OCI-LY7 (cell line): ENCODE measurements at regions not wholly inside any gene's neighbourhood (a gene's known extent, or its start where the extent isn't known, plus 50 kb on each side); places are given as distances from the start of the nearest gene placed in this dataset.

ENCODE experiments used
- BruUV-seq: library from RNA; stranded (reverse); fragments of 400-500 nt; replicated peaks from 2 replicates; lab custom pipeline; 2021; lab: Mats Ljungman, UMichigan
- CTCF ChIA-PET: fragments of 300-600 bp; sonication (Branson Sonifier 250); formaldehyde crosslinking; loops from one replicate; lab custom pipeline; 2022; ENCODE audit warnings: antibody characterized with exemption; ENCODE audit not compliant: unreplicated experiment; lab: Charles Lee
- POLR2A ChIA-PET: fragments of 300-600 bp; sonication (Branson Sonifier 250); formaldehyde crosslinking; loops from one replicate; lab custom pipeline; 2022; ENCODE audit warnings: antibody characterized with exemption; lab: Charles Lee
- DNase-seq: peaks from one replicate; pipeline ENCODE4 v3.0.0-alpha.2; 2015; ENCODE audit warnings: low spot score
- H2AFZ ChIP-seq: fragments of 200-600 bp; sonication (generic), shearing (Covaris generic); 2 replicates; pipeline ENCODE4 v1.6.1; 2014; ENCODE audit warnings: mild to moderate bottlenecking, antibody characterized with exemption, low read length, moderate library complexity
- H3K27ac ChIP-seq: fragments of 200-600 bp; sonication (generic); 2 replicates; pipeline ENCODE4 v1.5.1; 2014; ENCODE audit warnings: mixed run types, low read depth, mild to moderate bottlenecking, moderate library complexity, low read length, inconsistent platforms; ENCODE audit not compliant: poor library complexity, severe bottlenecking
- H3K36me3 ChIP-seq: fragments of 200-600 bp; sonication (generic); 2 replicates; pipeline ENCODE4 v1.6.1; 2014; ENCODE audit warnings: mild to moderate bottlenecking, antibody characterized with exemption, low read length, moderate library complexity, mixed read lengths; ENCODE audit not compliant: insufficient read depth
- H3K4me1 ChIP-seq: fragments of 200-600 bp; sonication (generic); 2 replicates; pipeline ENCODE4 v1.5.1; 2014; ENCODE audit warnings: mild to moderate bottlenecking, low read length; ENCODE audit not compliant: insufficient read depth, poor library complexity, severe bottlenecking
- H3K4me2 ChIP-seq: fragments of 200-600 bp; sonication (generic); 2 replicates; pipeline ENCODE4 v1.6.1; 2014; ENCODE audit warnings: mild to moderate bottlenecking, low read length
- H3K4me3 ChIP-seq: fragments of 200-600 bp; sonication (generic); 2 replicates; pipeline ENCODE4 v1.5.1; 2014; ENCODE audit warnings: mild to moderate bottlenecking, low read depth, low read length; ENCODE audit not compliant: poor library complexity, severe bottlenecking
- H3K79me2 ChIP-seq: fragments of 200-600 bp; sonication (generic); 2 replicates; pipeline ENCODE4 v1.6.1; 2016; ENCODE audit warnings: low read depth, mild to moderate bottlenecking, low read length, moderate library complexity, mixed read lengths; ENCODE audit not compliant: insufficient read depth
- H3K9me2 ChIP-seq: fragments of 200-600 bp; sonication (generic); 2 replicates; pipeline ENCODE4 v1.6.1; 2016; ENCODE audit warnings: mild to moderate bottlenecking, low read length, mixed read lengths; ENCODE audit not compliant: insufficient read depth
- H3K9me3 ChIP-seq: fragments of 200-600 bp; sonication (generic); 2 replicates; pipeline ENCODE4 v1.6.1; 2014; ENCODE audit warnings: mild to moderate bottlenecking, mixed run types, low read length, mixed read lengths
- H4K20me1 ChIP-seq: fragments of 200-600 bp; sonication (generic); 2 replicates; pipeline ENCODE4 v1.6.1; 2014; ENCODE audit warnings: mild to moderate bottlenecking, antibody characterized with exemption, low read length, moderate library complexity, mixed read lengths; ENCODE audit not compliant: insufficient read depth
- CTCF ChIP-seq: fragments of 200-600 bp; sonication (generic); conservative IDR thresholded peaks from 2 replicates; pipeline ENCODE4 v1.5.1; 2014; ENCODE audit warnings: mild to moderate bottlenecking, antibody characterized with exemption, low read length, moderate library complexity, mixed read lengths
- EZH2phosphoT487 ChIP-seq: fragments of 200-600 bp; sonication (generic); IDR thresholded peaks from 2 replicates; pipeline ENCODE4 v1.6.1; 2018; ENCODE audit warnings: low read depth, borderline replicate concordance, mild to moderate bottlenecking, mixed run types, antibody characterized with exemption, low read length, moderate library complexity, mixed read lengths
- intact Hi-C: fragments of 100-400 bp; cut with micrococcal nuclease; formaldehyde crosslinking; loops from one replicate; pipeline ENCODE4 v1.10.0; 2022; ENCODE audit not compliant: unreplicated experiment

GRCh38 chr3:127081001-127081720, 98.2 kb downstream of the PLXNA1 start:
- H4K20me1 ChIP-seq = no peaks in the 10 kb centered on the region
- BruUV-seq = no TSS peak
- ChIA-PET CTCF (no interaction called here), POLR2A (no interaction called here)
- H3K79me2 ChIP-seq = no peaks in the 10 kb centered on the region
- peaks cover 15% of the 10 kb centered on the region for H3K9me3 ChIP-seq
- TF ChIP-seq CTCF (no peak), EZH2phosphoT487 (no peak)
- no peaks in the 10 kb centered on the region for H3K36me3 ChIP-seq
- no peak overlapping the region for H3K4me2 ChIP-seq
- H3K4me3 ChIP-seq = no peak overlapping the region
- no peak overlapping the region for H3K27ac ChIP-seq
- DNase-seq = no peak
- no peaks in the 10 kb centered on the region for H3K9me2 ChIP-seq
- H2AFZ ChIP-seq = no peak overlapping the region
- peaks cover 23% of the 10 kb centered on the region for H3K4me1 ChIP-seq
- intact Hi-C loops = no loop called here

- no peak overlapping the region for H3K4me3 ChIP-seq
- no peak overlapping the region for H3K4me2 ChIP-seq
- ChIA-PET CTCF (no interaction called here), POLR2A (no interaction called here)
- H3K36me3 ChIP-seq = no peaks in the 10 kb centered on the region
- no peaks in the 10 kb centered on the region for H4K20me1 ChIP-seq
- DNase-seq = no peak
- no peaks in the 10 kb centered on the region for H3K79me2 ChIP-seq
- TF ChIP-seq CTCF (no peak), EZH2phosphoT487 (no peak)
- H3K9me2 ChIP-seq = no peaks in the 10 kb centered on the region
- no peak overlapping the region for H2AFZ ChIP-seq
- H3K4me1 ChIP-seq = peaks cover 23% of the 10 kb centered on the region
- peaks cover 10% of the 10 kb centered on the region; the same call in 1 of the 2 replicates for H3K9me3 ChIP-seq
- H3K27ac ChIP-seq = no peak overlapping the region
- intact Hi-C loops = no loop called here
- BruUV-seq = no TSS peak
Measured at GRCh38 chr3:127082066-127082465, 99.2 kb downstream of the PLXNA1 start.

DNA sequence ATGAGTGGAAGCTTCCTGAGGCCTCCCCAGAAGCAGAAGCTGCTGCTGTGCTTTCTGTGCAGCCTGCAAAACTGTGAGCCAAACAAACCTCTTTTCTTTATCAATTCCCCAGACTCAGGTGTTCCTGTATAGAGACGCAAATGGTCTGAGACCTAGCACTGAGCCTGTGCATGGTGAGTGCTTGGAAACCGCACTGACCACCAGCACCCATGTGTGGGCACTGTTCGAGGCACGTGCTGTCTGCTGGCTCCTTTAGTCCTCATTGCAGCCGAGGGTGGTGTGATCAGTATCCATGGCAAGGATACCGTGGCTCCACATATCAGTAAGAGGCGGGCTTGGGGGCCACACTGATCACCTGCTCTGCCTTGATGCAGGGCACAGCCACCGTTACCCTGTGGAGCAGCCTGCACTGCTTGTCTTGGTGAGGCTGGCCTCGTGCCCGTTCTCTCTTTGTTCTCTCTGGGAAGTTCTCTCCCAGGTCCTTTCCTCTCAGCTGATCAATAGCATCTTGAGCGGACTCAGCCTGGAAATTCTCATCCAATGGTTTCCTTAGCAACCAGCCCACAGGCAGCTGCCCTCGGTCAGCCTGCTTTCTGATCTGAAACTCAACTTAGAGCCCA, 101.0 kb downstream of the PLXNA1 start:
- no peak for TF ChIP-seq EZH2phosphoT487
- intact Hi-C loops = no loop called here
- BruUV-seq = no TSS peak

More for the DNA sequence above, 101.0 kb downstream of the PLXNA1 start:
- Histone ChIP-seq H3K4me3 (no peak overlapping the region), H2AFZ (no peak overlapping the region), H3K4me2 (no peak overlapping the region), H3K27ac (no peak overlapping the region), H4K20me1 (no peaks in the 10 kb centered on the region), H3K79me2 (no peaks in the 10 kb centered on the region), H3K36me3 (no peaks in the 10 kb centered on the region), H3K4me1 (peaks cover 16% of the 10 kb centered on the region), H3K9me3 (no peaks in the 10 kb centered on the region), H3K9me2 (no peaks in the 10 kb centered on the region)
- DNase-seq = no peak
- POLR2A ChIA-PET = no interaction called here
- CTCF ChIA-PET = interaction anchor here (0.7 kb wide), 1 partner anchor 199 kb away, joined by 3 read pairs; no protein-coding TSS in a partner anchor
